AG20443 (cell line): ENCODE measurements at regions not wholly inside any gene's neighbourhood (a gene's known extent, or its start where the extent isn't known, plus 50 kb on each side); places are given as distances from the start of the nearest gene placed in this dataset.

Experiments used
- DNase-seq: peaks from one replicate; pipeline ENCODE4 v3.0.0; 2012; ENCODE audit warnings: low spot score, mixed read lengths

GRCh38 chr10:63744060-63744941 lies 223.1 kb downstream of the REEP3 start:
- DNase-seq: peak; percentile 29

- DNase-seq: no peak
Observed at GRCh38 chr10:63749915-63750314, 228.7 kb downstream of the REEP3 start.

GRCh38 chr10:63751836-63752235 lies 230.6 kb downstream of the REEP3 start:
- DNase-seq: no peak

- no peak for DNase-seq
Observed at GRCh38 chr10:63752318-63752717, 231.1 kb downstream of the REEP3 start.

DNA sequence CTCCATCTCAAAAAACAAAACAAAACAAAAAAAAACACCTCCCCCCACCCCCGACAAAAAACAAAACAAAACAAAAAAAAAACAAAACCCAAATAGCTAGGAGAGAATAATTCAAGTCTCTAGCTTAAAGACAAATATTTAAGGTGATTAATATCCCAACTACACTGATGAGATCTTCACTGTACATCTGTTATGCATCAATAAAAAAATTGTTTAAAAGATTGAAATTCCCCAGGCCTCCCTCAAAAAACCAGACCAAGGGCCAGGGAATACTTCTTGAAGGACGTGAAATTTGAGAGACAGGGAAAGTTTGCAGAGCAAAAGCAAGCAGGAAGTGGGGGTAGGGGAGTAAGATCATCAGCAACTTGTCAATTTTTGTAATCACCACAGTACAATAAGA lies 232.6 kb downstream of the REEP3 start:
- DNase-seq: no peak

GRCh38 chr10:63755441-63755840 lies 234.2 kb downstream of the REEP3 start:
- DNase-seq: no peak

GRCh38 chr10:63757067-63757466 lies 235.9 kb downstream of the REEP3 start:
- DNase-seq: no peak

DNA sequence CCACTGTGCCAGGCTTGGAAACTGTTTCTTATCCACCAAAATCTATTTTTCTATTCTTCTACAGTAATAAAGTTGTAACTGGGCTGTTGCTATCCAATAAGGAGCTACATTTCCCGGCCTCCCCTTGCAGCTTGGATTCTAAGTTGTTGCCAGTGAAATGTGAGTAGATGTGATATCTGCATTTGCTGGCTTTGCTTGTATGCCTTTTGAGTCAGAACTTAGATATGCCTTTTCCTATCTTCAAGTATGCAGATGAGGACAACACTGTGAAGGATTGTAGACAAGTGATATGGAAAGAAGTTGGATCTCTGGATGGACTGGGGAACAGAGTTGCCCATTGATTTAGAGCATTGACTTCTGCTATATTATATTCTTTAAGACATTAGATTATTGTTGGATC lies 236.9 kb downstream of the REEP3 start:
- no peak for DNase-seq

GRCh38 chr10:63759335-63759734 lies 238.1 kb downstream of the REEP3 start:
- DNase-seq: no peak

GRCh38 chr10:63760034-63760707 lies 239.0 kb downstream of the REEP3 start:
- DNase-seq: peak; percentile 52

DNA sequence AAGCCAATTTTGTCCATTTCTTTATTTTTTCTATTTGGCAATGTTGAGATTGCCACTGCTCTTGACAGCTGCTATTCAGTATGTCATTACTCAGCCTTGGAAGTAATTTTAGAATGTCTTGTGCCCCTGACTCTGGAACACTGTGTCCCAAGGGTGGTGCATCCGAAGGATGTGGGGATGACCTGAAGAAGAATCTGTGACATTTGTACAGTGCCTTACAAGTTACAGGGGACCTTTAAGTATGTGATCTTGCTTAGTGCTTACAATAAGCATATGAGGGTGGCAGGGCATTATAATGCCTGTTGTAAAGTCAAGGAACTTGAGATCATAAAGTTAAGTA lies 239.5 kb downstream of the REEP3 start:
- DNase-seq: no peak

DNA sequence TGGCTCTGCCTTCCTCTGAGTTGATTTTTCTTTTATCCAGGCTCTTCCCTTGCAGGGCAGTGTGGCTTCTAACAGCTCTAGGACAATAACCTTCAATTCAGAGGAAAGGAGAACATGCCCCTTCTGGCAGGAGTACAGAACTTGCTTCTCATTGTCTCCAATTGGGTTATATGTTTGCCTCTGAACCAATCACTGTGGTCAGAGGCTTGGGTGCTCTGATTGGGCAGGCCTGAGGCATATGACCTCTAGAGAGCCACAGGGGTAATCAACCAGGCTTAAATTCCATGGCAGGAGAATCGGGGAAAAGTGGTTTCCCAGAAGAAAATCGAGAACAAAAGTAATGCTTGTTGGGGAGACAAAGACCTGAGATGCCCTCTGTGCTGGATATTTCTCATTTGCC lies 240.0 kb downstream of the REEP3 start:
- no peak for DNase-seq

DNA sequence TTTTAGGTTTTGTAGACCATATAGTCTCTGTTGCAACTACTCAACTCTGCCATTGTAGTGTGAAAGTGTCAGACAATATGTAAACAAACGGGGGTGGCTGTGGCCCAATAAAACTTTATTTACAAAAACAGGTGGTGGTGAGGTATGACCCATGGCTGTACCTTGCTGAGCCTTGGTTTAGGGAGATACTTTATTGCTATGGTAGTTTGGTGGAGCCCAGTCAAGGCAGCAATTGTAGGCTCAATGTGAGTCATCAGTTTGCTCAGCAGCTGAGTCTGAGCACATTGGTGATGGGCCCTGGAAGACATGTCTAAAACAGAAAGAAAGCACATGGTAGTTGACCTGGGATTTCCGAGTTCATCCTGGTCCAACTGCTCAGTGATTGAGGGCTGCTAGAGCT lies 242.5 kb downstream of the REEP3 start:
- DNase-seq: no peak

- DNase-seq: no peak
Observed at GRCh38 chr10:63765126-63765525, 243.9 kb downstream of the REEP3 start.

- DNase-seq: no peak
Observed at GRCh38 chr10:63766745-63767137, 245.5 kb downstream of the REEP3 start.

DNA sequence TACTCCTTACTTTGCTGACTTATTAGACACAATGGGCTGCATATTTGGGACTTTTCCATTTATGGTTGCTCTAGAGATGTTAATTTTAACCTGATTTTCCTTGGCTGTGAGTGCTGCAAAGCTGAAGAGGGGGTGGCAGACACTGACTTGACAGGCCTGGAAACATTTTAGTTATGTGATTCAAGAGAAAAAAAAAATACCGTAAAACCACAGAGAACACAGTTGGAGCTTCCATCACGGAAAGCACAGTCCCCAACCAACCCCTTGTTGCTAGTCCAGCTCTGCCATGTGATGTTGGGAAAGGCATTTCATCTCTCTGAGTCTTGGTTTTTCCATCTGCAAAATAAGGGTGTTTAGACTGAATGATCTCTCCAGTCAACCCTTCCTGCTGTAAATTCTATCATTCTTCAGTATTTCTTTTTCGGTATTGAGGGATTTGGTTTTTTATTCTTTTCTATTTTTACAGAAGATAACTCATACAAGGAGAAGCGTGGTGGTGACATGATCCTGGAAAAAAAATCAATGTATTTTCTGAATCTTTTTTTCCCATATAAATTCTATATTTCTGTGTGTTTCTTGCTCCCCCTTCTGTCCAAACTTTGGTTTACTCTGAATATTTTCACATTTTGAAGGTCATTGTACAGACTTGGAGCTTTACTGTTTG lies 246.1 kb downstream of the REEP3 start:
- DNase-seq: peak; percentile 63

- DNase-seq: no peak
Observed at GRCh38 chr10:63769367-63769766, 248.2 kb downstream of the REEP3 start.

GRCh38 chr10:63770523-63770922 lies 249.3 kb downstream of the REEP3 start:
- no peak for DNase-seq

GRCh38 chr10:63772491-63772890 lies 251.3 kb downstream of the REEP3 start:
- no peak for DNase-seq

GRCh38 chr10:63773106-63773505 lies 251.9 kb downstream of the REEP3 start:
- no peak for DNase-seq

DNA sequence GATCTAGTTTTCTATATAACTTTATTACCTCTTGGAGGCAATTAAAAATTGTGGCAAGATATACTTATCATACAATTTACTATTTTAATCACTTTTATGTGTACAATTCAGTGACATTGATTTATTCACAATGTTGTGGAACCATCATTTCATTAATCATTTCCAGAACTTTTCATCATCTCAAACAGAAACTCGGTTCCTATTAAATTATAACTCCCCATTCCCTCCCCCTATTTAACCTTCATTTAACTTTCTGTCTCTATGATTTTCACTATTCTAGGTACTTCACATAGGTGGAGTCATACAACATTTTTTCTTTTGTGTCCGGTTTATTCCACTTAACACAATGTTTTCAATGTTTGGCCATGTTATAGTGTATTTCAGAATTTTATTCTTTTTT lies 252.8 kb downstream of the REEP3 start:
- no peak for DNase-seq

DNA sequence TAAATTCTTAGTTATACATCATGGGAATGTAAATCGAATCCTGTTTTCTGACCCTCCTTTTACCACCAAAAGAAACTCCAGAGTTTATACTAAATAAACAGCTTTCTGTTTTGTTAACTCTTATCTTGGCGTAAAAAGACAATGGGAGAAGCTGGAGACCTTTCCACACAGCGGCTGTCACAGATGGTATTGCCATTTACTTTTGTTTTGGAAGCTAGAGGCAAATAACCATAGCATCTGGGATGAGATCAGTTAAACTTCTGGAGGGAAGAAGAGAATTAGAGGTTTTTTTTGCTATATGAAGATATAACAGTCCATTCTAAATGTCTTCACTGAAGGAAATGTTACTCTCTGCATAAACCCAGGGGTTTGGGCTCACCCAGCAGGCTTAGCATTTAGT lies 258.9 kb downstream of the REEP3 start:
- DNase-seq: no peak

DNA sequence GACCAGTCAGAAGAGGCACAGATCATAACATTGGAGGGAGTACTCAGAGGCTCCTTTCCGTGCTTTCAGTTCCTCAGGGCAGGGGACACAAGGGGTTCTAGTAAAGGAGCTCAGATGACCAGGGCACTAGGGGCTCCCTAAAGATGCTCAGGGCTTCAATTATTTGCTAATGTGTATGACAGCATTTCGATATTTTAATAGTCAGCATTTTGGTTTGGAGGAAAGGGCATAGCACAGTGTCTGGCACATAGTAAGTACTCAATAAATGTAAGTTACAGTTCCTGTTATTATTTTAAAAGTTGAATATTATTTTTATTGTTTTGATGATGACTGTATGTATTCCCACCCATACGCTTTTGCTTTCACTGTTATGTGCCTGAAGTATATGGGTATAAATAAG lies 260.0 kb downstream of the REEP3 start:
- no peak for DNase-seq
